DND-41 (cell line): ENCODE measurements at regions not wholly inside any gene's neighbourhood (a gene's known extent, or its start where the extent isn't known, plus 50 kb on each side); places are given as distances from the start of the nearest gene placed in this dataset.

Experiments used
- ATAC-seq: fragments of 200-7000 bp; cut with Tn5 transposase; 3 replicates; pipeline ENCODE4 v1.9.1; 2021; ENCODE audit warnings: low read depth; ENCODE audit not compliant: insufficient read depth
- DNase-seq: peaks from one replicate; pipeline ENCODE4 v3.0.0-alpha.2; 2020
- H2AFZ ChIP-seq: 2 replicates; pipeline ENCODE4 v1.6.0; 2012; ENCODE audit warnings: low read depth, low read length
- H3K27ac ChIP-seq: 2 replicates; pipeline ENCODE4 v1.5.1; 2012; ENCODE audit warnings: low read length, inconsistent platforms
- H3K27me3 ChIP-seq: fragments of 200-600 bp; sonication (generic); 2 replicates; pipeline ENCODE4 v1.6.0; 2012; ENCODE audit warnings: low read length, mild to moderate bottlenecking, inconsistent platforms; ENCODE audit not compliant: insufficient read depth, poor library complexity
- H3K36me3 ChIP-seq: 2 replicates; pipeline ENCODE4 v1.5.1; 2012; ENCODE audit warnings: low read length, inconsistent platforms; ENCODE audit not compliant: insufficient read depth
- H3K4me1 ChIP-seq: 2 replicates; pipeline ENCODE4 v1.5.1; 2012; ENCODE audit warnings: mild to moderate bottlenecking, low read length; ENCODE audit not compliant: insufficient read depth
- H3K4me2 ChIP-seq: 2 replicates; pipeline ENCODE4 v1.6.0; 2012; ENCODE audit warnings: mild to moderate bottlenecking, moderate library complexity, low read length, inconsistent platforms; ENCODE audit not compliant: insufficient read depth
- H3K4me3 ChIP-seq, 2 experiments: fragments of 200-600 bp in 1 of 2; shearing (Covaris generic) in 1 of 2; 2 replicates each; pipeline ENCODE4 v1.5.1; 2012 to 2016; ENCODE audit warnings: inconsistent platforms in 2 of 2, low read length in 2 of 2, mild to moderate bottlenecking in 2 of 2, low read depth in 1 of 2, moderate library complexity in 1 of 2
- H3K79me2 ChIP-seq: 2 replicates; pipeline ENCODE4 v1.6.0; 2012; ENCODE audit warnings: low read length, inconsistent platforms; ENCODE audit not compliant: insufficient read depth
- H3K9ac ChIP-seq: 2 replicates; pipeline ENCODE4 v1.6.0; 2012; ENCODE audit warnings: low read depth, mild to moderate bottlenecking, inconsistent platforms, low read length, moderate library complexity
- H3K9me3 ChIP-seq: 2 replicates; pipeline ENCODE4 v1.5.1; 2012; ENCODE audit warnings: low read length, moderate library complexity, mild to moderate bottlenecking, inconsistent platforms; ENCODE audit not compliant: insufficient read depth, severe bottlenecking
- H4K20me1 ChIP-seq: 2 replicates; pipeline ENCODE4 v1.6.0; 2012; ENCODE audit warnings: low read length; ENCODE audit not compliant: insufficient read depth
- CTCF ChIP-seq: IDR thresholded peaks from 2 replicates; pipeline ENCODE4 v1.5.1; 2012; ENCODE audit warnings: borderline replicate concordance, low read length, moderate library complexity, mild to moderate bottlenecking; ENCODE audit not compliant: poor library complexity, severe bottlenecking; ENCODE audit errors: extremely low read depth
- EZH2 ChIP-seq: IDR thresholded peaks from 3 replicates; pipeline ENCODE4 v1.6.1; 2012; ENCODE audit warnings: borderline replicate concordance, low read depth, mild to moderate bottlenecking, moderate library complexity, low read length, inconsistent platforms; ENCODE audit not compliant: severe bottlenecking

GRCh38 chr6:155828989-155829388, 373.4 kb upstream of the NOX3 start:
- H3K4me3 ChIP-seq, result no peak overlapping the region
- H3K27ac ChIP-seq, result no peak overlapping the region
- H4K20me1 ChIP-seq, result no peaks in the 10 kb centered on the region
- no peaks in the 10 kb centered on the region for H3K4me1 ChIP-seq
- ATAC-seq (no peak), DNase-seq (no peak)
- TF ChIP-seq EZH2, result no peak
- TF ChIP-seq CTCF, result no peak
- no peaks in the 10 kb centered on the region for H3K79me2 ChIP-seq
- H3K27me3 ChIP-seq, result no peaks in the 10 kb centered on the region
- no peaks in the 10 kb centered on the region for H3K36me3 ChIP-seq
- H3K9ac ChIP-seq, result no peak overlapping the region
- H2AFZ ChIP-seq, result no peak overlapping the region
- H3K4me2 ChIP-seq, result no peak overlapping the region
- H3K9me3 ChIP-seq, result no peaks in the 10 kb centered on the region

- H4K20me1 ChIP-seq, result no peaks in the 10 kb centered on the region
- H2AFZ ChIP-seq, result no peak overlapping the region
- DNase-seq (no peak), ATAC-seq (no peak)
- H3K9me3 ChIP-seq, result no peaks in the 10 kb centered on the region
- no peaks in the 10 kb centered on the region for H3K79me2 ChIP-seq
- no peak overlapping the region for H3K9ac ChIP-seq
- H3K4me1 ChIP-seq, result no peaks in the 10 kb centered on the region
- no peak overlapping the region for H3K4me3 ChIP-seq
- no peaks in the 10 kb centered on the region for H3K27me3 ChIP-seq
- H3K27ac ChIP-seq, result no peak overlapping the region
- TF ChIP-seq CTCF, result no peak
- H3K4me2 ChIP-seq, result no peak overlapping the region
- no peaks in the 10 kb centered on the region for H3K36me3 ChIP-seq
These were observed 363.1 kb upstream of the NOX3 start for GRCh38 chr6:155818698-155819097.

GRCh38 chr6:155813548-155813947, 357.9 kb upstream of the NOX3 start:
- Histone ChIP-seq H3K79me2 (no peaks in the 10 kb centered on the region), H4K20me1 (no peaks in the 10 kb centered on the region), H2AFZ (no peak overlapping the region), H3K9me3 (no peaks in the 10 kb centered on the region), H3K9ac (no peak overlapping the region), H3K27ac (no peak overlapping the region), H3K4me2 (no peak overlapping the region), H3K4me1 (no peaks in the 10 kb centered on the region), H3K27me3 (no peaks in the 10 kb centered on the region), H3K36me3 (no peaks in the 10 kb centered on the region), H3K4me3 (no peak overlapping the region)
- DNase-seq, result no peak
- TF ChIP-seq CTCF (no peak), EZH2 (no peak)
- ATAC-seq, result no peak

- H3K9me3 ChIP-seq, result no peaks in the 10 kb centered on the region
- no peaks in the 10 kb centered on the region for H3K27me3 ChIP-seq
- H3K27ac ChIP-seq, result no peak overlapping the region
- H3K36me3 ChIP-seq, result no peaks in the 10 kb centered on the region
- TF ChIP-seq CTCF, result no peak
- DNase-seq (no peak), ATAC-seq (no peak)
- no peak overlapping the region for H3K4me3 ChIP-seq
- H3K79me2 ChIP-seq, result no peaks in the 10 kb centered on the region
- no peaks in the 10 kb centered on the region for H3K4me1 ChIP-seq
- H4K20me1 ChIP-seq, result no peaks in the 10 kb centered on the region
- H2AFZ ChIP-seq, result no peak overlapping the region
- no peak overlapping the region for H3K9ac ChIP-seq
- H3K4me2 ChIP-seq, result no peak overlapping the region
These were observed 351.6 kb upstream of the NOX3 start for GRCh38 chr6:155807243-155807642.
